HEK293 (cell line): ENCODE measurements at regions not wholly inside any gene's neighbourhood (a gene's known extent, or its start where the extent isn't known, plus 50 kb on each side); places are given as distances from the start of the nearest gene placed in this dataset.

ENCODE experiments used
- CTCF ChIA-PET: fragments of 350-600 bp; formaldehyde crosslinking; extraction: SDS; loops from one replicate; lab custom pipeline; 2021; ENCODE audit warnings: antibody characterized with exemption; lab: Yijun Ruan, JAX
- POLR2A ChIA-PET: fragments of 300-600 bp; formaldehyde crosslinking; extraction: SDS; loops from one replicate; lab custom pipeline; 2020; ENCODE audit warnings: antibody characterized with exemption, inconsistent platforms; lab: Yijun Ruan, JAX
- H3K27ac ChIP-seq: fragments of 200-500 bp; sonication (Bioruptor generic); 2 replicates; pipeline ENCODE4 v1.5.1; 2014; ENCODE audit warnings: low read depth, low read length, control low read depth, inconsistent platforms; ENCODE audit errors: extremely low read depth
- H3K36me3 ChIP-seq, 2 experiments: fragments of 200-500 bp in 1 of 2; sonication (Bioruptor generic) in 1 of 2; 1 replicate in 1 of 2; 2 replicates in 1 of 2; pipeline ENCODE4 v1.5.1; 2014 to 2017; ENCODE audit warnings: inconsistent platforms in 2 of 2, low read length in 2 of 2; ENCODE audit not compliant: control insufficient read depth in 2 of 2, insufficient read depth in 1 of 2
- H3K4me1 ChIP-seq: fragments of 200-500 bp; sonication (Bioruptor generic); 2 replicates; pipeline ENCODE4 v1.5.1; 2014; ENCODE audit warnings: mild to moderate bottlenecking, low read length, inconsistent platforms; ENCODE audit not compliant: control insufficient read depth, insufficient read depth
- H3K4me3 ChIP-seq: 2 replicates; pipeline ENCODE4 v1.5.1; 2011; ENCODE audit warnings: low read depth, mild to moderate bottlenecking, control low read depth, low read length, moderate library complexity
- H3K9me3 ChIP-seq: fragments of 200-500 bp; sonication (Bioruptor generic); 2 replicates; pipeline ENCODE4 v1.5.1; 2014; ENCODE audit warnings: low read depth, low read length, inconsistent platforms; ENCODE audit not compliant: control insufficient read depth, insufficient read depth
- BCL11A ChIP-seq: fragments of 450-650 bp; formaldehyde crosslinking; IDR thresholded peaks from 2 replicates; pipeline ENCODE4 v1.5.1; 2016; ENCODE audit warnings: low read depth, missing biosample characterization, missing genetic modification characterization
- HOXD13 ChIP-seq: sonication (generic); formaldehyde crosslinking; IDR thresholded peaks from 2 replicates; pipeline ENCODE4 v1.8.0; 2022; ENCODE audit warnings: missing genetic modification reagents, borderline replicate concordance
- OVOL3 ChIP-seq: fragments of 450-650 bp; formaldehyde crosslinking; IDR thresholded peaks from 2 replicates; pipeline ENCODE4 v1.5.1; 2016; ENCODE audit warnings: missing biosample characterization, missing genetic modification characterization
- PRDM4 ChIP-seq: fragments of 450-650 bp; formaldehyde crosslinking; IDR thresholded peaks from 2 replicates; pipeline ENCODE4 v1.5.1; 2017; ENCODE audit warnings: missing biosample characterization, missing genetic modification characterization
- SP2 ChIP-seq: fragments of 450-650 bp; formaldehyde crosslinking; IDR thresholded peaks from 2 replicates; pipeline ENCODE4 v1.5.1; 2016; ENCODE audit warnings: missing biosample characterization, missing genetic modification characterization
- ZBTB11 ChIP-seq: fragments of 450-650 bp; formaldehyde crosslinking; conservative IDR thresholded peaks from 2 replicates; pipeline ENCODE4 v1.5.1; 2016; ENCODE audit warnings: low read depth, missing biosample characterization, missing genetic modification characterization
- ZBTB17 ChIP-seq: fragments of 450-650 bp; formaldehyde crosslinking; IDR thresholded peaks from 2 replicates; pipeline ENCODE4 v1.5.1; 2016; ENCODE audit warnings: missing biosample characterization, missing genetic modification characterization
- ZBTB20 ChIP-seq: fragments of 450-650 bp; formaldehyde crosslinking; IDR thresholded peaks from 2 replicates; pipeline ENCODE4 v1.5.1; 2016; ENCODE audit warnings: missing biosample characterization, missing genetic modification characterization
- ZNF169 ChIP-seq: fragments of 450-650 bp; formaldehyde crosslinking; IDR thresholded peaks from 2 replicates; pipeline ENCODE4 v1.5.1; 2016; ENCODE audit warnings: missing biosample characterization, missing genetic modification characterization
- ZNF211 ChIP-seq: fragments of 450-650 bp; formaldehyde crosslinking; IDR thresholded peaks from 2 replicates; pipeline ENCODE4 v1.5.1; 2016; ENCODE audit warnings: low read depth, missing biosample characterization, missing genetic modification characterization
- ZNF280D ChIP-seq: fragments of 450-650 bp; formaldehyde crosslinking; IDR thresholded peaks from 2 replicates; pipeline ENCODE4 v1.5.1; 2016; ENCODE audit warnings: missing biosample characterization, missing genetic modification characterization
- ZNF324 ChIP-seq: fragments of 450-650 bp; formaldehyde crosslinking; IDR thresholded peaks from 2 replicates; pipeline ENCODE4 v1.5.1; 2016; ENCODE audit warnings: missing biosample characterization, missing genetic modification characterization
- ZNF335 ChIP-seq: fragments of 450-650 bp; formaldehyde crosslinking; conservative IDR thresholded peaks from 2 replicates; pipeline ENCODE4 v1.5.1; 2016; ENCODE audit warnings: missing biosample characterization, missing genetic modification characterization
- ZNF398 ChIP-seq: fragments of 450-650 bp; formaldehyde crosslinking; IDR thresholded peaks from 2 replicates; pipeline ENCODE4 v1.5.1; 2017; ENCODE audit warnings: missing biosample characterization, missing genetic modification characterization
- ZNF416 ChIP-seq: fragments of 450-650 bp; formaldehyde crosslinking; IDR thresholded peaks from 2 replicates; pipeline ENCODE4 v1.5.1; 2016; ENCODE audit warnings: missing biosample characterization, missing genetic modification characterization
- ZNF561 ChIP-seq: fragments of 450-650 bp; IDR thresholded peaks from 2 replicates; pipeline ENCODE4 v1.5.1; 2018; ENCODE audit warnings: missing biosample characterization, missing genetic modification characterization, borderline replicate concordance
- ZNF664 ChIP-seq: fragments of 450-650 bp; formaldehyde crosslinking; IDR thresholded peaks from 2 replicates; pipeline ENCODE4 v1.5.1; 2016; ENCODE audit warnings: missing biosample characterization, missing genetic modification characterization

GRCh38 chr21:20883408-20883800 lies 114.8 kb upstream of the NCAM2 start (continued):
- TF ChIP-seq ZBTB11, result no peak
- TF ChIP-seq PRDM4 (tag by site-specific recombination), result no peak
- no peak for TF ChIP-seq ZNF561 (tag by site-specific recombination)
- TF ChIP-seq ZNF664 (tag by site-specific recombination), result no peak
- no peak for TF ChIP-seq ZNF169 (tag by site-specific recombination)
- no peak for TF ChIP-seq ZNF211 (tag by site-specific recombination)
- TF ChIP-seq SP2 (tag by site-specific recombination), result no peak
- no peak for TF ChIP-seq BCL11A (tag by site-specific recombination)

GRCh38 chr21:20902511-20902910 lies 95.7 kb upstream of the NCAM2 start:
- CTCF ChIA-PET, result interaction anchor here (0.7 kb wide), 3 partner anchors 12 to 183 kb away, joined by 3 read pairs; no protein-coding TSS in a partner anchor

More at GRCh38 chr21:20902511-20902910, 95.7 kb upstream of the NCAM2 start:
- no peaks in the 10 kb centered on the region for H3K4me1 ChIP-seq
- POLR2A ChIA-PET, result no interaction called here
- H3K27ac ChIP-seq, result no peak overlapping the region
- H3K36me3 ChIP-seq, result no peaks in the 10 kb centered on the region
- H3K9me3 ChIP-seq, result no peaks in the 10 kb centered on the region
- TF ChIP-seq ZBTB17 (tag by site-specific recombination) (no peak), ZNF416 (tag by site-specific recombination) (no peak), ZNF398 (tag by site-specific recombination) (no peak), ZNF324 (tag by site-specific recombination) (no peak), ZNF335 (tag by site-specific recombination) (no peak), ZBTB20 (no peak), ZNF280D (no peak), OVOL3 (tag by site-specific recombination) (no peak), HOXD13 (no peak)
- no peak overlapping the region for H3K4me3 ChIP-seq
